D721Med (cell line): ENCODE measurements at regions not wholly inside any gene's neighbourhood (a gene's known extent, or its start where the extent isn't known, plus 50 kb on each side); places are given as distances from the start of the nearest gene placed in this dataset.
A peak's percentile ranks its signal among the peaks of the same experiment; 100 is the strongest.

Experiments used
- DNase-seq: peaks from one replicate; pipeline ENCODE4 v3.0.0; 2011; ENCODE audit warnings: low spot score; ENCODE audit not compliant: insufficient read length
- FAIRE-seq: peaks from 2 replicates; lab custom pipeline; 2011; peaks lifted over from hg19 to GRCh38; lab: Jason Lieb, UNC
- CTCF ChIP-seq: IDR thresholded peaks from 2 replicates; pipeline ENCODE4 v1.5.1; 2012; ENCODE audit warnings: mild to moderate bottlenecking, control low read depth; ENCODE audit not compliant: insufficient read depth; ENCODE audit errors: missing control alignments

GRCh38 chr12:66929121-66929520 is 250.2 kb upstream of the GRIP1 start:
- no peak for TF ChIP-seq CTCF
- no peak for FAIRE-seq
- no peak for DNase-seq

- no peak for TF ChIP-seq CTCF
- DNase-seq, result no peak
- FAIRE-seq, result no peak
Observed at GRCh38 chr12:66931091-66931490, 252.2 kb upstream of the GRIP1 start.

- no peak for DNase-seq
- no peak for TF ChIP-seq CTCF
- FAIRE-seq, result no peak
Observed at GRCh38 chr12:66932126-66932525, 253.2 kb upstream of the GRIP1 start.

- TF ChIP-seq CTCF, result no peak
- DNase-seq (no peak), FAIRE-seq (peak; percentile 38)
Observed at GRCh38 chr12:66934302-66935062, 255.6 kb upstream of the GRIP1 start.

GRCh38 chr12:66941150-66941549 is 262.3 kb upstream of the GRIP1 start:
- no peak for FAIRE-seq

GRCh38 chr12:66942741-66943465 is 264.0 kb upstream of the GRIP1 start:
- DNase-seq (no peak), FAIRE-seq (no peak)
- TF ChIP-seq CTCF, result no peak

More at GRCh38 chr12:66941150-66941549, 262.3 kb upstream of the GRIP1 start:
- no peak for TF ChIP-seq CTCF
- DNase-seq, result no peak

GRCh38 chr12:66944365-66944764 is 265.5 kb upstream of the GRIP1 start:
- no peak for DNase-seq
- FAIRE-seq, result no peak
- TF ChIP-seq CTCF, result no peak
